ENCODE measurements at regions not wholly inside any gene's neighbourhood (a gene's known extent, or its start where the extent isn't known, plus 50 kb on each side); places are given as distances from the start of the nearest gene placed in this dataset.

DNA sequence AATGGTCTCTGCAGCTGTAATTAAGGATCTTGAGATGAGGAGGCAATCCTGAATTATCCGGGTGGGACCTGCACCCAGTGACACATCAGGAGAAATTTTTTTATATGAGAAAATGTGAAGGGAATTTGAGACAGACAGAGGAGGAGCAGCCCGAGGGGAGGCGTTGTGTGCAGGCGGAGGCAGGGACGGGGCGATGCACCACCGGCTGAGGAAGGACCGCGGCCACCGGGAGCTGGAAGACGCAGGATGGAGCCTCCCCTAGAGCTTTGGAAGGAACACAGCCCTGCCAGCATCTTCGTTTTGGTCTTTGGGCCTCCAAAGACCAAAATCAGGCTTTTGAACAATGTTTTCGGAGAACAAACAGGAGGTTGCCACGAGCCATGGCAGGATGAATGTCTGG lies 85.0 kb upstream of the ADRA2C start:
- TF ChIP-seq EZH2 (IDR thresholded peaks at IDR 0.05; ENCODE audit: insufficient read depth, poor library complexity, severe bottlenecking) = no peak
- TF ChIP-seq EZH2phosphoT487 (IDR thresholded peaks at IDR 0.05; ENCODE audit: insufficient read depth, low read depth) = no peak

Measured in GM23248 (cell line).